Common myeloid progenitor, CD34-positive (primary cell): ENCODE measurements at regions not wholly inside any gene's neighbourhood (a gene's known extent, or its start where the extent isn't known, plus 50 kb on each side); places are given as distances from the start of the nearest gene placed in this dataset.
A peak's percentile ranks its signal among the peaks of the same experiment; 100 is the strongest.
"Not testable (repeated sequence)": the region's sequence is repeated elsewhere in the genome, so short reads cannot be mapped to it uniquely, and the experiment has no call there.

Source experiments
- CTCF ChIA-PET: fragments of 350-600 bp; sonication (Branson Sonifier 250); formaldehyde crosslinking; loops from one replicate; lab custom pipeline; 2021; ENCODE audit warnings: antibody characterized with exemption; lab: Charles Lee
- POLR2A ChIA-PET: fragments of 350-600 bp; sonication (Branson Sonifier 250); formaldehyde crosslinking; loops from one replicate; lab custom pipeline; 2021; ENCODE audit warnings: antibody characterized with exemption; lab: Charles Lee
- DNase-seq, 3 donors: peaks; one replicate each; pipeline versions ENCODE4 v3.0.0 to v3.0.0-alpha.2; 2013
- H3K27ac ChIP-seq, 2 experiments: 1 replicate in 1 of 2; 2 replicates in 1 of 2; pipeline ENCODE4 v1.7.0; 2013; ENCODE audit warnings: inconsistent platforms in 2 of 2, low read length in 2 of 2, mild to moderate bottlenecking in 2 of 2, low read depth in 1 of 2, moderate library complexity in 1 of 2; ENCODE audit not compliant: severe bottlenecking in 2 of 2, insufficient read depth in 1 of 2, poor library complexity in 1 of 2
- H3K27me3 ChIP-seq, 5 experiments: replicated peaks in 2 of 5; 1 replicate in 3 of 5; 2 replicates in 2 of 5; pipeline versions ENCODE4 v1.6.1 to v1.7.0; 2013; ENCODE audit warnings: low read length in 4 of 5, mild to moderate bottlenecking in 2 of 5, moderate library complexity in 2 of 5, inconsistent platforms in 1 of 5; ENCODE audit not compliant: insufficient read depth in 5 of 5, control insufficient read depth in 4 of 5
- H3K36me3 ChIP-seq, 4 experiments: 1 replicate in 2 of 4; 2 replicates in 2 of 4; pipeline versions ENCODE4 v1.6.1 to v1.7.0; 2013; ENCODE audit warnings: low read length in 3 of 4, control low read depth in 1 of 4, mild to moderate bottlenecking in 1 of 4; ENCODE audit not compliant: control insufficient read depth in 4 of 4, insufficient read depth in 4 of 4
- H3K4me1 ChIP-seq, 4 experiments: 1 replicate in 3 of 4; 2 replicates in 1 of 4; pipeline versions ENCODE4 v1.6.1 to v1.7.1; 2013; ENCODE audit warnings: low read length in 3 of 4, mild to moderate bottlenecking in 3 of 4, control low read depth in 1 of 4, inconsistent platforms in 1 of 4, moderate library complexity in 1 of 4; ENCODE audit not compliant: control insufficient read depth in 4 of 4, insufficient read depth in 4 of 4; ENCODE audit errors: control extremely low read depth in 1 of 4
- H3K4me3 ChIP-seq, 7 experiments: 1 replicate in 4 of 7; 2 replicates in 3 of 7; pipeline versions ENCODE4 v1.5.1 to v1.7.0; 2013; ENCODE audit warnings: mild to moderate bottlenecking in 7 of 7, low read length in 6 of 7, moderate library complexity in 6 of 7, inconsistent platforms in 2 of 7, low read depth in 2 of 7, control low read depth in 1 of 7; ENCODE audit not compliant: insufficient read depth in 4 of 7, control insufficient read depth in 1 of 7; ENCODE audit errors: extremely low read depth in 1 of 7
- H3K9me3 ChIP-seq, 5 experiments: 1 replicate in 4 of 5; 2 replicates in 1 of 5; pipeline versions ENCODE4 v1.6.1 to v1.7.1; 2013; ENCODE audit warnings: low read length in 4 of 5, mild to moderate bottlenecking in 2 of 5, inconsistent platforms in 1 of 5, low read depth in 1 of 5, moderate library complexity in 1 of 5; ENCODE audit not compliant: control insufficient read depth in 4 of 5, insufficient read depth in 2 of 5; ENCODE audit errors: control extremely low read depth in 1 of 5
- WGBS: methylation state at CpG from one replicate; pipeline ENCODE4 v1.1.5; 2013; ENCODE audit not compliant: insufficient coverage; 5-methylcytosine and 5-hydroxymethylcytosine counted together

- no peak overlapping the region for H3K27ac ChIP-seq
- ChIA-PET CTCF (no interaction called here), POLR2A (no interaction called here)
- WGBS, result 100% methylated on average over 1 of the region's 3 CpGs
- no peak overlapping the region for H3K4me3 ChIP-seq
- H3K9me3 ChIP-seq, result peaks cover 0 to 14% (median 6%) of the 10 kb centered on the region in 5 experiments
- peaks cover 0 to 6% (median 1%) of the 10 kb centered on the region in 5 experiments for H3K27me3 ChIP-seq
- peak in 2 of 3 donors; percentile 34 to 53 for DNase-seq
- no peaks in the 10 kb centered on the region for H3K36me3 ChIP-seq
- no peaks in the 10 kb centered on the region for H3K4me1 ChIP-seq
Measured at GRCh38 chr1:38152351-38153065, 105.9 kb upstream of the POU3F1 start.

- Histone ChIP-seq H3K9me3 (peaks cover 0 to 13% (median 6%) of the 10 kb centered on the region in 5 experiments), H3K36me3 (no peaks in the 10 kb centered on the region), H3K4me3 (no peak overlapping the region), H3K27me3 (peaks cover 0 to 6% (median 1%) of the 10 kb centered on the region in 5 experiments), H3K27ac (no peak overlapping the region), H3K4me1 (no peaks in the 10 kb centered on the region)
- CTCF ChIA-PET, result no interaction called here
- DNase-seq, result no peak
- POLR2A ChIA-PET, result no interaction called here
Measured at GRCh38 chr1:38151399-38151798, 104.8 kb upstream of the POU3F1 start.

- POLR2A ChIA-PET, DNase-seq, H3K36me3 ChIP-seq, CTCF ChIA-PET, H3K9me3 ChIP-seq, H3K27ac ChIP-seq, H3K4me3 ChIP-seq, H3K4me1 ChIP-seq: not testable (repeated sequence)
- H3K27me3 ChIP-seq, result peaks cover 4 to 32% (median 14%) of the 10 kb centered on the region in 5 experiments
- 81% methylated on average over 2 of the region's 2 CpGs for WGBS
Measured at GRCh38 chr1:38146079-38146478, 99.5 kb upstream of the POU3F1 start.

- Histone ChIP-seq H3K9me3 (peaks cover 0 to 8% (median 0%) of the 10 kb centered on the region in 5 experiments), H3K27ac (no peak overlapping the region), H3K4me3 (no peak overlapping the region), H3K36me3 (no peaks in the 10 kb centered on the region), H3K4me1 (no peaks in the 10 kb centered on the region), H3K27me3 (peaks cover 4 to 66% (median 27%) of the 10 kb centered on the region in 5 experiments)
- no peak for DNase-seq
- 88% methylated on average over 2 of the region's 2 CpGs for WGBS
- POLR2A ChIA-PET, result no interaction called here
- CTCF ChIA-PET, result no interaction called here
Measured at GRCh38 chr1:38142606-38143005, 96.0 kb upstream of the POU3F1 start.

- CTCF ChIA-PET, result interaction anchor here (1.0 kb wide), 1 partner anchor 10 kb away, joined by 3 read pairs; no protein-coding TSS in a partner anchor
- peaks cover 0 to 8% (median 0%) of the 10 kb centered on the region in 5 experiments for H3K9me3 ChIP-seq
Measured at GRCh38 chr1:38141483-38141882, 94.9 kb upstream of the POU3F1 start.

GRCh38 chr1:38139738-38140487, 93.3 kb upstream of the POU3F1 start:
- Histone ChIP-seq H3K36me3 (no peaks in the 10 kb centered on the region), H3K27me3 (peaks cover 4 to 93% (median 47%) of the 10 kb centered on the region in 5 experiments), H3K4me3 (no peak overlapping the region), H3K4me1 (no peaks in the 10 kb centered on the region), H3K27ac (no peak overlapping the region), H3K9me3 (peaks cover 0 to 5% (median 0%) of the 10 kb centered on the region in 5 experiments)
- CTCF ChIA-PET, result no interaction called here
- no peak for DNase-seq
- WGBS, result 35% methylated on average over 14 of the region's 15 CpGs
- POLR2A ChIA-PET, result no interaction called here

More at GRCh38 chr1:38141483-38141882, 94.9 kb upstream of the POU3F1 start:
- Histone ChIP-seq H3K4me3 (no peak overlapping the region), H3K4me1 (no peaks in the 10 kb centered on the region), H3K27me3 (peaks cover 4 to 78% (median 34%) of the 10 kb centered on the region in 5 experiments), H3K27ac (no peak overlapping the region), H3K36me3 (no peaks in the 10 kb centered on the region)
- no CpG with 5 or more reads among the region's 3 CpGs for WGBS
- DNase-seq, result no peak
- POLR2A ChIA-PET, result no interaction called here
